ENCODE measurements at regions not wholly inside any gene's neighbourhood (a gene's known extent, or its start where the extent isn't known, plus 50 kb on each side); places are given as distances from the start of the nearest gene placed in this dataset.

- no peak for TF ChIP-seq POLR2A (IDR thresholded peaks at IDR 0.05)
- TF ChIP-seq CTCF (IDR thresholded peaks at IDR 0.05), result no peak
These were observed 75.0 kb upstream of the PITX1 start for GRCh38 chr5:135108992-135109391.

All from esophagus squamous epithelium (tissue), 4 donors.